K562 (cell line): ENCODE measurements at regions not wholly inside any gene's neighbourhood (a gene's known extent, or its start where the extent isn't known, plus 50 kb on each side); places are given as distances from the start of the nearest gene placed in this dataset.

ENCODE experiments used
- BDP1 ChIP-seq: IDR thresholded peaks from 3 replicates; pipeline ENCODE4 v1.6.1; 2011; ENCODE audit not compliant: insufficient read length, insufficient read depth
- CAMTA2 ChIP-seq: fragments of 250-450 bp; sonication (Bioruptor Pico); conservative IDR thresholded peaks from 2 replicates; pipeline ENCODE4 v1.5.1; 2022
- CHD4 ChIP-seq: fragments of 200-600 bp; sonication (generic); IDR thresholded peaks from 3 replicates; pipeline ENCODE4 v1.6.1; 2012; ENCODE audit warnings: low read depth, mild to moderate bottlenecking, mixed read lengths, low read length, inconsistent platforms; ENCODE audit not compliant: insufficient read depth, insufficient replicate concordance, poor library complexity, severe bottlenecking
- CREB1 ChIP-seq, 2 experiments: sonication (generic) in 1 of 2; formaldehyde crosslinking in 1 of 2; IDR thresholded peaks; 2 replicates each; pipeline versions ENCODE4 v1.6.1 to v1.8.0; 2012 to 2022; ENCODE audit warnings: inconsistent platforms in 1 of 2, mild to moderate bottlenecking in 1 of 2, missing genetic modification reagents in 1 of 2, moderate library complexity in 1 of 2
- EZH2 ChIP-seq: IDR thresholded peaks from 2 replicates; pipeline ENCODE4 v1.6.1; 2012; ENCODE audit warnings: low read depth, mild to moderate bottlenecking, inconsistent platforms, low read length, borderline replicate concordance
- FOXP1 ChIP-seq: sonication (generic); formaldehyde crosslinking; IDR thresholded peaks from 2 replicates; pipeline ENCODE4 v1.8.0; 2022; ENCODE audit warnings: mild to moderate bottlenecking, missing genetic modification reagents
- KDM5B ChIP-seq: fragments of 200-600 bp; sonication (generic); IDR thresholded peaks from 2 replicates; pipeline ENCODE4 v1.6.1; 2012; ENCODE audit warnings: low read depth, mild to moderate bottlenecking, moderate library complexity, low read length, control low read depth, inconsistent platforms; ENCODE audit not compliant: insufficient replicate concordance
- MCM7 ChIP-seq, 2 experiments: fragments of 450-650 bp; IDR thresholded peaks; 2 replicates each; pipeline ENCODE4 v1.6.1; 2016 to 2018
- TF ChIP-seq, protein P1 (sequence below), 2 experiments: fragments of 450-650 bp; formaldehyde crosslinking in 1 of 2; IDR thresholded peaks; 2 replicates each; pipeline versions ENCODE4 v1.4.0 to v1.6.1; 2014 to 2020; ENCODE audit warnings: mild to moderate bottlenecking in 2 of 2, borderline replicate concordance in 1 of 2, low read depth in 1 of 2
- TF ChIP-seq, protein P2 (sequence below), 3 experiments: IDR thresholded peaks in 2 of 3; conservative IDR thresholded peaks in 1 of 3; 2 replicates each; pipeline ENCODE4 v1.5.1; 2011 to 2012; ENCODE audit warnings: low read length in 3 of 3, mild to moderate bottlenecking in 3 of 3, control low read depth in 2 of 3, improper control_type of control experiment in 1 of 3, inconsistent platforms in 1 of 3, low read depth in 1 of 3, mixed read lengths in 1 of 3, moderate library complexity in 1 of 3; ENCODE audit not compliant: insufficient read depth in 2 of 3
- TF ChIP-seq, protein P3 (sequence below), 2 experiments: IDR thresholded peaks; 2 replicates each; pipeline ENCODE4 v1.6.1; 2011; ENCODE audit warnings: borderline replicate concordance in 1 of 2, control low read depth in 1 of 2, low read depth in 1 of 2, low read length in 1 of 2, mild to moderate bottlenecking in 1 of 2, mixed read lengths in 1 of 2, moderate library complexity in 1 of 2; ENCODE audit not compliant: insufficient read depth in 1 of 2, insufficient read length in 1 of 2, poor library complexity in 1 of 2, severe bottlenecking in 1 of 2; ENCODE audit errors: extremely low read depth in 1 of 2
- TF ChIP-seq, protein P4 (sequence below), 2 experiments: fragments of 450-650 bp in 1 of 2; sonication (generic) in 1 of 2; formaldehyde crosslinking in 1 of 2; IDR thresholded peaks in 1 of 2; conservative IDR thresholded peaks in 1 of 2; 2 replicates each; pipeline versions ENCODE4 v1.6.1 to v1.8.1; 2016 to 2023; ENCODE audit warnings: mild to moderate bottlenecking in 2 of 2, moderate library complexity in 2 of 2, inconsistent platforms in 1 of 2, missing genetic modification reagents in 1 of 2

DNA sequence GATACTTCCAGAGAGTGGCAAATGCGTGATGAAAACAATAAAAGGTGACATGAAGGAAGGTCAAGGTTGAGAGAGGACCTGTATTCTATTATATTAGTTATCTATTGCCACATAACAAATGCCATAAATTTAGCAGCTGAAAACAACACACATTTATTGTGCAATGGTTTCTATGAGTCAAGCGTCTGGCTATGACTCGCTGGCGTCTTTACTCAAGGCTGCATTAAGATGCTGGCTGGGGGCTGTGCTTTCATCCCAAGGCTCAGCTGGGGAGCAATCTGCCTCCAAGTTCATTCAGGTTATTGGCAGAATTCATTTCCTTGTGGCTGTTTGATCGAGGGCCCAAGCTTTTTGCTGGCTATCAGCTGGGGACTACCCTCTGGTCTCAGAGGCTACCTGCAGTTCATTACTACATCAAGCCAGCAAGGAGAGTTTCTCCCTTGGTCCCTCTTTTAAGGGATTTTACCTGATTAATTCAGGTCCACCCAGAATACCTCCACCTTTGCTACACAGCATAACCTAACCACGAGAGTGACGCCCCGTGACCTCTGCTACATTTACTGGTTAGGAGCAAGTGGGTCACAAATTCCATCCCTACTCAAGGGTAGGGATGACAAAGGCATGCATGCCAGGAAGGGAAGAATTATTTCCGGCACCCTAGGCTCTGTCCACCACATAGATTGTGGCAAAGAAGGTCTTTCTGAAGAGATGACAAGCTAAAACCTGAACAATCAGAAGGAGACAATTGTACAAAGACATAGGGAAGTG, 549.1 kb downstream of the MN1 start:
- TF ChIP-seq, protein P1, sequence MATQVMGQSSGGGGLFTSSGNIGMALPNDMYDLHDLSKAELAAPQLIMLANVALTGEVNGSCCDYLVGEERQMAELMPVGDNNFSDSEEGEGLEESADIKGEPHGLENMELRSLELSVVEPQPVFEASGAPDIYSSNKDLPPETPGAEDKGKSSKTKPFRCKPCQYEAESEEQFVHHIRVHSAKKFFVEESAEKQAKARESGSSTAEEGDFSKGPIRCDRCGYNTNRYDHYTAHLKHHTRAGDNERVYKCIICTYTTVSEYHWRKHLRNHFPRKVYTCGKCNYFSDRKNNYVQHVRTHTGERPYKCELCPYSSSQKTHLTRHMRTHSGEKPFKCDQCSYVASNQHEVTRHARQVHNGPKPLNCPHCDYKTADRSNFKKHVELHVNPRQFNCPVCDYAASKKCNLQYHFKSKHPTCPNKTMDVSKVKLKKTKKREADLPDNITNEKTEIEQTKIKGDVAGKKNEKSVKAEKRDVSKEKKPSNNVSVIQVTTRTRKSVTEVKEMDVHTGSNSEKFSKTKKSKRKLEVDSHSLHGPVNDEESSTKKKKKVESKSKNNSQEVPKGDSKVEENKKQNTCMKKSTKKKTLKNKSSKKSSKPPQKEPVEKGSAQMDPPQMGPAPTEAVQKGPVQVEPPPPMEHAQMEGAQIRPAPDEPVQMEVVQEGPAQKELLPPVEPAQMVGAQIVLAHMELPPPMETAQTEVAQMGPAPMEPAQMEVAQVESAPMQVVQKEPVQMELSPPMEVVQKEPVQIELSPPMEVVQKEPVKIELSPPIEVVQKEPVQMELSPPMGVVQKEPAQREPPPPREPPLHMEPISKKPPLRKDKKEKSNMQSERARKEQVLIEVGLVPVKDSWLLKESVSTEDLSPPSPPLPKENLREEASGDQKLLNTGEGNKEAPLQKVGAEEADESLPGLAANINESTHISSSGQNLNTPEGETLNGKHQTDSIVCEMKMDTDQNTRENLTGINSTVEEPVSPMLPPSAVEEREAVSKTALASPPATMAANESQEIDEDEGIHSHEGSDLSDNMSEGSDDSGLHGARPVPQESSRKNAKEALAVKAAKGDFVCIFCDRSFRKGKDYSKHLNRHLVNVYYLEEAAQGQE (IDR thresholded peaks at IDR 0.05; ENCODE audit: borderline replicate concordance): no peak
- TF ChIP-seq, protein P1 (CRISPR knock-in tag; IDR thresholded peaks at IDR 0.05; ENCODE audit: low read depth): no peak
- TF ChIP-seq FOXP1 (CRISPR knock-in tag) (no peak), EZH2 (no peak), CAMTA2 (CRISPR knock-in tag) (no peak), CHD4 (no peak), CREB1 (IDR thresholded peaks at IDR 0.05) (no peak), CREB1 (CRISPR knock-in tag; IDR thresholded peaks at IDR 0.05) (no peak), BDP1 (no peak), MCM7 (IDR thresholded peaks at IDR 0.05) (no peak), KDM5B (no peak)
- TF ChIP-seq, protein P2, sequence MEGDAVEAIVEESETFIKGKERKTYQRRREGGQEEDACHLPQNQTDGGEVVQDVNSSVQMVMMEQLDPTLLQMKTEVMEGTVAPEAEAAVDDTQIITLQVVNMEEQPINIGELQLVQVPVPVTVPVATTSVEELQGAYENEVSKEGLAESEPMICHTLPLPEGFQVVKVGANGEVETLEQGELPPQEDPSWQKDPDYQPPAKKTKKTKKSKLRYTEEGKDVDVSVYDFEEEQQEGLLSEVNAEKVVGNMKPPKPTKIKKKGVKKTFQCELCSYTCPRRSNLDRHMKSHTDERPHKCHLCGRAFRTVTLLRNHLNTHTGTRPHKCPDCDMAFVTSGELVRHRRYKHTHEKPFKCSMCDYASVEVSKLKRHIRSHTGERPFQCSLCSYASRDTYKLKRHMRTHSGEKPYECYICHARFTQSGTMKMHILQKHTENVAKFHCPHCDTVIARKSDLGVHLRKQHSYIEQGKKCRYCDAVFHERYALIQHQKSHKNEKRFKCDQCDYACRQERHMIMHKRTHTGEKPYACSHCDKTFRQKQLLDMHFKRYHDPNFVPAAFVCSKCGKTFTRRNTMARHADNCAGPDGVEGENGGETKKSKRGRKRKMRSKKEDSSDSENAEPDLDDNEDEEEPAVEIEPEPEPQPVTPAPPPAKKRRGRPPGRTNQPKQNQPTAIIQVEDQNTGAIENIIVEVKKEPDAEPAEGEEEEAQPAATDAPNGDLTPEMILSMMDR (IDR thresholded peaks at IDR 0.05 in 2 of 3, conservative IDR thresholded peaks at IDR 0.05 in 1 of 3; ENCODE audit: insufficient read depth in 2 of 3, low read depth in 1 of 3, low read length in 3 of 3): no peak
- TF ChIP-seq, protein P3, sequence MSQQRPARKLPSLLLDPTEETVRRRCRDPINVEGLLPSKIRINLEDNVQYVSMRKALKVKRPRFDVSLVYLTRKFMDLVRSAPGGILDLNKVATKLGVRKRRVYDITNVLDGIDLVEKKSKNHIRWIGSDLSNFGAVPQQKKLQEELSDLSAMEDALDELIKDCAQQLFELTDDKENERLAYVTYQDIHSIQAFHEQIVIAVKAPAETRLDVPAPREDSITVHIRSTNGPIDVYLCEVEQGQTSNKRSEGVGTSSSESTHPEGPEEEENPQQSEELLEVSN (IDR thresholded peaks at IDR 0.05; ENCODE audit: borderline replicate concordance in 1 of 2, extremely low read depth in 1 of 2, insufficient read depth in 1 of 2, insufficient read length in 1 of 2, low read depth in 1 of 2, low read length in 1 of 2, poor library complexity in 1 of 2, severe bottlenecking in 1 of 2): no peak
- TF ChIP-seq, protein P4, sequence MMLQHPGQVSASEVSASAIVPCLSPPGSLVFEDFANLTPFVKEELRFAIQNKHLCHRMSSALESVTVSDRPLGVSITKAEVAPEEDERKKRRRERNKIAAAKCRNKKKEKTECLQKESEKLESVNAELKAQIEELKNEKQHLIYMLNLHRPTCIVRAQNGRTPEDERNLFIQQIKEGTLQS (IDR thresholded peaks at IDR 0.05): no peak
- TF ChIP-seq, protein P4 (CRISPR knock-in tag; conservative IDR thresholded peaks at IDR 0.05): no peak
